Pons (tissue), 1 donor: ENCODE measurements at regions not wholly inside any gene's neighbourhood (a gene's known extent, or its start where the extent isn't known, plus 50 kb on each side); places are given as distances from the start of the nearest gene placed in this dataset.

Experiments used
- DNase-seq: peaks from one replicate; pipeline ENCODE4 v3.0.0-alpha.2; 2016; ENCODE audit warnings: low spot score

GRCh38 chr15:23514484-23514883, 51.0 kb upstream of the MKRN3 start:
- no peak for DNase-seq

- DNase-seq: no peak
Measured at GRCh38 chr15:23506762-23507161, 58.7 kb upstream of the MKRN3 start.

GRCh38 chr15:23503980-23504379, 56.9 kb upstream of the GOLGA6L2 start:
- DNase-seq: no peak

- DNase-seq: no peak
Measured at GRCh38 chr15:23503576-23503975, 56.5 kb upstream of the GOLGA6L2 start.

- DNase-seq: peak; percentile 37
Measured at GRCh38 chr15:23497710-23498111, 50.7 kb upstream of the GOLGA6L2 start.
